Transverse colon (tissue), 4 donors: ENCODE measurements at regions not wholly inside any gene's neighbourhood (a gene's known extent, or its start where the extent isn't known, plus 50 kb on each side); places are given as distances from the start of the nearest gene placed in this dataset.
"Not testable (repeated sequence)": the region's sequence is repeated elsewhere in the genome, so short reads cannot be mapped to it uniquely, and the experiment has no call there.

ENCODE experiments used
- DNase-seq: peaks from one replicate; pipeline ENCODE4 v3.0.0-alpha.2; 2019
- H3K27ac ChIP-seq, 4 donors: fragments of 200-600 bp; sonication (generic); 2 replicates each; pipeline ENCODE4 v1.5.1; 2016 to 2018; ENCODE audit warnings: inconsistent platforms in 4 of 4
- H3K27me3 ChIP-seq: fragments of 200-600 bp; sonication (generic); 2 replicates; pipeline ENCODE4 v1.5.1; 2017; ENCODE audit warnings: inconsistent platforms
- H3K36me3 ChIP-seq, 4 donors: fragments of 200-600 bp; sonication (generic); 2 replicates each; pipeline ENCODE4 v1.5.1; 2017 to 2019; ENCODE audit warnings: inconsistent platforms in 4 of 4
- H3K4me1 ChIP-seq, 4 donors: fragments of 200-600 bp; sonication (generic); 2 replicates each; pipeline ENCODE4 v1.5.1; 2017 to 2020; ENCODE audit warnings: inconsistent platforms in 4 of 4
- H3K4me3 ChIP-seq, 4 donors: fragments of 200-600 bp; sonication (generic); 1 replicate in 1 of 4; 2 replicates in 3 of 4; pipeline versions ENCODE4 v1.5.1 to v1.6.1; 2017 to 2019; ENCODE audit warnings: inconsistent platforms in 4 of 4
- H3K9me3 ChIP-seq, 2 donors: fragments of 200-600 bp; sonication (generic); 2 replicates each; pipeline ENCODE4 v1.5.1; 2017 to 2019; ENCODE audit warnings: inconsistent platforms in 2 of 2
- CTCF ChIP-seq, 5 experiments: fragments of 200-600 bp in 3 of 5; fragments of 450-650 bp in 2 of 5; sonication (generic) in 3 of 5; IDR thresholded peaks; 1 replicate in 2 of 5; 2 replicates in 3 of 5; pipeline ENCODE4 v1.5.1; 2016 to 2017; ENCODE audit warnings: antibody characterized with exemption in 5 of 5, inconsistent platforms in 3 of 5, mild to moderate bottlenecking in 2 of 5, moderate library complexity in 1 of 5
- EP300 ChIP-seq: sonication (generic); formaldehyde crosslinking; IDR thresholded peaks from one replicate; pipeline ENCODE4 v1.6.1; 2017; ENCODE audit warnings: antibody characterized with exemption, low read depth
- POLR2A ChIP-seq: fragments of 450-650 bp; IDR thresholded peaks from one replicate; pipeline ENCODE4 v1.6.1; 2016; ENCODE audit warnings: antibody characterized with exemption, mild to moderate bottlenecking, moderate library complexity
- POLR2AphosphoS5 ChIP-seq, 3 donors: sonication (generic); formaldehyde crosslinking; IDR thresholded peaks; one replicate each; pipeline ENCODE4 v1.6.1; 2016; ENCODE audit warnings: antibody characterized with exemption in 3 of 3
- WGBS, 2 donors: methylation state at CpG; one replicate each; pipeline ENCODE4 v1.1.5; 2018; ENCODE audit warnings: low coverage in 1 of 2; 5-methylcytosine and 5-hydroxymethylcytosine counted together
- in situ Hi-C, 4 donors: fragments of 200-750 bp; cut with MboI; loops; one replicate each; pipeline versions ENCODE4 v1.15.0 to v1.15.1; 2017; ENCODE audit warnings: low sequenced_read_pairs in 3 of 4, low pct_ligation_motif_present in 1 of 4, low pct_unique_long_range_greater_than_20kb in 1 of 4
- intact Hi-C: fragments of 100-400 bp; cut with DNase I; formaldehyde crosslinking; loops from one replicate; pipeline ENCODE4 v1.15.1; 2023; ENCODE audit warnings: low total_unique reads

GRCh38 chr3:59234884-59235633 is 185.2 kb upstream of the CFAP20DC start:
- no peak for DNase-seq
- no peak overlapping the region for H3K27ac ChIP-seq
- TF ChIP-seq EP300 = no peak
- TF ChIP-seq CTCF (IDR thresholded peaks at IDR 0.05) = no peak
- TF ChIP-seq POLR2A = no peak
- no peak for TF ChIP-seq POLR2AphosphoS5 (IDR thresholded peaks at IDR 0.05)
- no peaks in the 10 kb centered on the region for H3K36me3 ChIP-seq
- in situ Hi-C loops = no loop called here
- WGBS, 2 donors = 66 to 83% methylated on average over 2 of the region's 2 CpGs
- intact Hi-C loops = no loop called here
- H3K4me3 ChIP-seq = no peak overlapping the region
- no peaks in the 10 kb centered on the region for H3K27me3 ChIP-seq
- H3K9me3 ChIP-seq = peaks cover 3 to 4% of the 10 kb centered on the region in 2 donors
- no peaks in the 10 kb centered on the region for H3K4me1 ChIP-seq

GRCh38 chr3:59230379-59230778 is 180.6 kb upstream of the CFAP20DC start:
- H3K4me3 ChIP-seq, H3K27me3 ChIP-seq, intact Hi-C loops, H3K9me3 ChIP-seq, H3K27ac ChIP-seq, H3K4me1 ChIP-seq, H3K36me3 ChIP-seq, DNase-seq, in situ Hi-C loops: not testable (repeated sequence)
- WGBS, 2 donors = 79% methylated on average over 2 of the region's 2 CpGs; no CpG with 5 or more reads in 1 of the 2 donors

GRCh38 chr3:59213860-59214259 is 164.0 kb upstream of the CFAP20DC start:
- no peak for DNase-seq
- H3K27ac ChIP-seq = no peak overlapping the region
- H3K36me3 ChIP-seq = no peaks in the 10 kb centered on the region
- no peaks in the 10 kb centered on the region for H3K9me3 ChIP-seq
- in situ Hi-C loops = loop anchor here in 3 of 4 donors (25.0 kb wide), 1 partner anchor 648 kb away; no protein-coding TSS in a partner anchor
- intact Hi-C loops = no loop called here
- H3K4me3 ChIP-seq = no peak overlapping the region
- H3K4me1 ChIP-seq = peaks cover 0 to 4% (median 0%) of the 10 kb centered on the region in 4 donors
- TF ChIP-seq CTCF (IDR thresholded peaks at IDR 0.05) (no peak), POLR2AphosphoS5 (IDR thresholded peaks at IDR 0.05) (no peak), EP300 (no peak), POLR2A (no peak)
- H3K27me3 ChIP-seq = no peaks in the 10 kb centered on the region

GRCh38 chr3:59212128-59212779 is 162.4 kb upstream of the CFAP20DC start:
- Histone ChIP-seq H3K36me3 (no peaks in the 10 kb centered on the region), H3K27me3 (no peaks in the 10 kb centered on the region)

More at GRCh38 chr3:59212128-59212779, 162.4 kb upstream of the CFAP20DC start:
- peaks cover 0 to 4% (median 0%) of the 10 kb centered on the region in 4 donors for H3K4me1 ChIP-seq
- in situ Hi-C loops (loop anchor here in 3 of 4 donors (25.0 kb wide), 1 partner anchor 650 kb away; no protein-coding TSS in a partner anchor), intact Hi-C loops (no loop called here)
- no peak overlapping the region for H3K4me3 ChIP-seq
- H3K27ac ChIP-seq = no peak overlapping the region
- TF ChIP-seq POLR2A (no peak), CTCF (IDR thresholded peaks at IDR 0.05) (peak; percentile 63 to 71 (median 68))
- no peak for DNase-seq
- H3K9me3 ChIP-seq = no peaks in the 10 kb centered on the region
